HG03521 (cell line): ENCODE measurements at regions not wholly inside any gene's neighbourhood (a gene's known extent, or its start where the extent isn't known, plus 50 kb on each side); places are given as distances from the start of the nearest gene placed in this dataset.
"Not testable (repeated sequence)": the region's sequence is repeated elsewhere in the genome, so short reads cannot be mapped to it uniquely, and the experiment has no call there.

Experiments
- ATAC-seq: cut with Tn5 transposase; IDR thresholded peaks from one replicate; pipeline ENCODE4 v1.9.1; 2021; ENCODE audit warnings: mild to moderate bottlenecking, moderate library complexity; ENCODE audit not compliant: unreplicated experiment

GRCh38 chr6:142633317-142633716 is 311.7 kb downstream of the HIVEP2 start:
- no peak for ATAC-seq

- ATAC-seq, result no peak
Observed at GRCh38 chr6:142635130-142635529, 309.8 kb downstream of the HIVEP2 start.

- ATAC-seq, result no peak
Observed at GRCh38 chr6:142637624-142638351, 307.2 kb downstream of the HIVEP2 start.

GRCh38 chr6:142642651-142643050 is 302.3 kb downstream of the HIVEP2 start:
- no peak for ATAC-seq

- no peak for ATAC-seq
Observed at GRCh38 chr6:142644866-142645265, 300.1 kb downstream of the HIVEP2 start.

- ATAC-seq, result no peak
Observed at GRCh38 chr6:142645663-142646062, 299.3 kb downstream of the HIVEP2 start.

GRCh38 chr6:142647449-142648035 is 297.4 kb downstream of the HIVEP2 start:
- ATAC-seq, result no peak

- no peak for ATAC-seq
Observed at GRCh38 chr6:142648036-142648451, 296.9 kb downstream of the HIVEP2 start.

GRCh38 chr6:142648526-142648925 is 296.4 kb downstream of the HIVEP2 start:
- ATAC-seq, result no peak

GRCh38 chr6:142649438-142650234 is 295.3 kb downstream of the HIVEP2 start:
- not testable (repeated sequence) for ATAC-seq

GRCh38 chr6:142651384-142651783 is 293.6 kb downstream of the HIVEP2 start:
- no peak for ATAC-seq

GRCh38 chr6:142653710-142654420 is 291.1 kb downstream of the HIVEP2 start:
- ATAC-seq, result no peak

- ATAC-seq, result no peak
Observed at GRCh38 chr6:142659661-142660060, 285.3 kb downstream of the HIVEP2 start.

- ATAC-seq, result no peak
Observed at GRCh38 chr6:142665393-142665792, 279.6 kb downstream of the HIVEP2 start.

- ATAC-seq, result no peak
Observed at GRCh38 chr6:142666599-142667185, 278.3 kb downstream of the HIVEP2 start.

- ATAC-seq, result no peak
Observed at GRCh38 chr6:142669471-142670351, 275.3 kb downstream of the HIVEP2 start.

GRCh38 chr6:142671791-142672190 is 273.2 kb downstream of the HIVEP2 start:
- peak; percentile 79 for ATAC-seq

- no peak for ATAC-seq
Observed at GRCh38 chr6:142675517-142675916, 269.5 kb downstream of the HIVEP2 start.

- no peak for ATAC-seq
Observed at GRCh38 chr6:142676027-142676443, 268.9 kb downstream of the HIVEP2 start.
